NCI-H1048 (cell line): ENCODE measurements at regions not wholly inside any gene's neighbourhood (a gene's known extent, or its start where the extent isn't known, plus 50 kb on each side); places are given as distances from the start of the nearest gene placed in this dataset.
"Not testable (repeated sequence)": the region's sequence is repeated elsewhere in the genome, so short reads cannot be mapped to it uniquely, and the experiment has no call there.

Experiments used
- DNase-seq: peaks from one replicate; lab custom pipeline; 2025; lab: John Stamatoyannopoulos, UW

- DNase-seq: not testable (repeated sequence)
Measured at GRCh38 chr6:26957399-26958127, 289.9 kb upstream of the PRSS16 start.

GRCh38 chr6:26961236-26961635 is 286.3 kb upstream of the PRSS16 start:
- DNase-seq: not testable (repeated sequence)

GRCh38 chr6:27002447-27002846 is 245.1 kb upstream of the PRSS16 start:
- no peak for DNase-seq

GRCh38 chr6:27007020-27007419 is 240.5 kb upstream of the PRSS16 start:
- DNase-seq: no peak

GRCh38 chr6:27008613-27009012 is 238.9 kb upstream of the PRSS16 start:
- not testable (repeated sequence) for DNase-seq

- DNase-seq: not testable (repeated sequence)
Measured at GRCh38 chr6:27014053-27014452, 233.4 kb upstream of the PRSS16 start.

GRCh38 chr6:27016689-27017088 is 230.8 kb upstream of the PRSS16 start:
- DNase-seq: no peak

- not testable (repeated sequence) for DNase-seq
Measured at GRCh38 chr6:27018401-27018800, 229.1 kb upstream of the PRSS16 start.

GRCh38 chr6:27019651-27020552 is 227.6 kb upstream of the PRSS16 start:
- DNase-seq: no peak

GRCh38 chr6:27020553-27020880 is 227.0 kb upstream of the PRSS16 start:
- no peak for DNase-seq

- no peak for DNase-seq
Measured at GRCh38 chr6:27023664-27024063, 223.8 kb upstream of the PRSS16 start.

GRCh38 chr6:27025351-27025750 is 222.2 kb upstream of the PRSS16 start:
- DNase-seq: no peak

- no peak for DNase-seq
Measured at GRCh38 chr6:27026361-27026760, 221.1 kb upstream of the PRSS16 start.

- DNase-seq: no peak
Measured at GRCh38 chr6:27031302-27031701, 216.2 kb upstream of the PRSS16 start.

- no peak for DNase-seq
Measured at GRCh38 chr6:27038498-27038897, 209.0 kb upstream of the PRSS16 start.

GRCh38 chr6:27040244-27041042 is 207.1 kb upstream of the PRSS16 start:
- no peak for DNase-seq

GRCh38 chr6:27043244-27043643 is 204.3 kb upstream of the PRSS16 start:
- DNase-seq: no peak

GRCh38 chr6:27045131-27045530 is 202.4 kb upstream of the PRSS16 start:
- DNase-seq: not testable (repeated sequence)

GRCh38 chr6:27047725-27048124 is 199.8 kb upstream of the PRSS16 start:
- not testable (repeated sequence) for DNase-seq

GRCh38 chr6:27049863-27050781 is 197.4 kb upstream of the PRSS16 start:
- DNase-seq: no peak

- DNase-seq: not testable (repeated sequence)
Measured at GRCh38 chr6:27052082-27052730, 195.3 kb upstream of the PRSS16 start.
